Neuron (in vitro differentiated cells): ENCODE measurements at regions not wholly inside any gene's neighbourhood (a gene's known extent, or its start where the extent isn't known, plus 50 kb on each side); places are given as distances from the start of the nearest gene placed in this dataset.
"Not testable (repeated sequence)": the region's sequence is repeated elsewhere in the genome, so short reads cannot be mapped to it uniquely, and the experiment has no call there.

Experiments used
- H2AFZ ChIP-seq: one replicate; pipeline ENCODE4 v1.6.1; 2013; ENCODE audit warnings: low read depth, mild to moderate bottlenecking, inconsistent platforms, low read length, moderate library complexity
- H3K27me3 ChIP-seq: one replicate; pipeline ENCODE4 v1.6.1; 2013; ENCODE audit warnings: low read length; ENCODE audit not compliant: insufficient read depth
- H3K36me3 ChIP-seq: one replicate; pipeline ENCODE4 v1.6.1; 2013; ENCODE audit warnings: low read length; ENCODE audit not compliant: insufficient read depth
- H3K4me1 ChIP-seq: one replicate; pipeline ENCODE4 v1.6.1; 2013; ENCODE audit warnings: low read length; ENCODE audit not compliant: insufficient read depth
- H3K4me3 ChIP-seq: 2 replicates; pipeline ENCODE4 v1.5.1; 2013; ENCODE audit warnings: mild to moderate bottlenecking, low read length, moderate library complexity
- H3K9me3 ChIP-seq: one replicate; pipeline ENCODE4 v1.6.1; 2013; ENCODE audit warnings: low read length

GRCh38 chr14:84065811-84066210 lies 1464.1 kb upstream of the FLRT2 start:
- Histone ChIP-seq H2AFZ (no peak overlapping the region), H3K36me3 (no peaks in the 10 kb centered on the region), H3K4me1 (peaks cover 3% of the 10 kb centered on the region), H3K27me3 (no peaks in the 10 kb centered on the region), H3K4me3 (no peak overlapping the region), H3K9me3 (no peaks in the 10 kb centered on the region)

GRCh38 chr14:84068288-84068687 lies 1461.7 kb upstream of the FLRT2 start:
- Histone ChIP-seq H3K36me3 (no peaks in the 10 kb centered on the region), H3K4me1 (peaks cover 3% of the 10 kb centered on the region), H3K27me3 (no peaks in the 10 kb centered on the region), H2AFZ (no peak overlapping the region), H3K9me3 (no peaks in the 10 kb centered on the region), H3K4me3 (no peak overlapping the region)

- Histone ChIP-seq H3K9me3 (no peaks in the 10 kb centered on the region), H3K36me3 (no peaks in the 10 kb centered on the region), H2AFZ (no peak overlapping the region), H3K4me3 (no peak overlapping the region), H3K27me3 (no peaks in the 10 kb centered on the region), H3K4me1 (no peaks in the 10 kb centered on the region)
Observed at GRCh38 chr14:84071061-84071460, 1458.9 kb upstream of the FLRT2 start.

GRCh38 chr14:84074626-84075025 lies 1455.3 kb upstream of the FLRT2 start:
- no peaks in the 10 kb centered on the region for H3K9me3 ChIP-seq
- no peaks in the 10 kb centered on the region for H3K36me3 ChIP-seq
- no peaks in the 10 kb centered on the region for H3K4me1 ChIP-seq
- H2AFZ ChIP-seq: no peak overlapping the region
- no peaks in the 10 kb centered on the region for H3K27me3 ChIP-seq
- no peak overlapping the region for H3K4me3 ChIP-seq

GRCh38 chr14:84080944-84081343 lies 1449.0 kb upstream of the FLRT2 start:
- H3K9me3 ChIP-seq: no peaks in the 10 kb centered on the region
- H2AFZ ChIP-seq: no peak overlapping the region
- no peaks in the 10 kb centered on the region for H3K4me1 ChIP-seq
- H3K27me3 ChIP-seq: no peaks in the 10 kb centered on the region
- no peaks in the 10 kb centered on the region for H3K36me3 ChIP-seq
- H3K4me3 ChIP-seq: no peak overlapping the region

GRCh38 chr14:84084056-84084630 lies 1445.8 kb upstream of the FLRT2 start:
- Histone ChIP-seq H3K36me3 (no peaks in the 10 kb centered on the region), H3K4me3 (no peak overlapping the region), H3K9me3 (no peaks in the 10 kb centered on the region), H2AFZ (no peak overlapping the region), H3K4me1 (no peaks in the 10 kb centered on the region), H3K27me3 (no peaks in the 10 kb centered on the region)

GRCh38 chr14:84085493-84085892 lies 1444.5 kb upstream of the FLRT2 start:
- Histone ChIP-seq H3K4me3 (no peak overlapping the region), H3K27me3 (no peaks in the 10 kb centered on the region), H2AFZ (no peak overlapping the region), H3K4me1 (no peaks in the 10 kb centered on the region), H3K36me3 (no peaks in the 10 kb centered on the region), H3K9me3 (no peaks in the 10 kb centered on the region)

- H3K36me3 ChIP-seq: no peaks in the 10 kb centered on the region
- H3K4me3 ChIP-seq: no peak overlapping the region
- no peaks in the 10 kb centered on the region for H3K9me3 ChIP-seq
- no peak overlapping the region for H2AFZ ChIP-seq
- H3K4me1 ChIP-seq: no peaks in the 10 kb centered on the region
- no peaks in the 10 kb centered on the region for H3K27me3 ChIP-seq
Observed at GRCh38 chr14:84086714-84087113, 1443.2 kb upstream of the FLRT2 start.

- Histone ChIP-seq H2AFZ (no peak overlapping the region), H3K4me1 (no peaks in the 10 kb centered on the region), H3K9me3 (no peaks in the 10 kb centered on the region), H3K36me3 (no peaks in the 10 kb centered on the region), H3K27me3 (no peaks in the 10 kb centered on the region), H3K4me3 (no peak overlapping the region)
Observed at GRCh38 chr14:84087986-84088531, 1441.9 kb upstream of the FLRT2 start.

- Histone ChIP-seq H3K9me3 (no peaks in the 10 kb centered on the region), H2AFZ (no peak overlapping the region), H3K36me3 (no peaks in the 10 kb centered on the region), H3K4me3 (no peak overlapping the region), H3K27me3 (no peaks in the 10 kb centered on the region), H3K4me1 (no peaks in the 10 kb centered on the region)
Observed at GRCh38 chr14:84090837-84091236, 1439.1 kb upstream of the FLRT2 start.

- Histone ChIP-seq H3K36me3 (no peaks in the 10 kb centered on the region), H2AFZ (no peak overlapping the region), H3K9me3 (no peaks in the 10 kb centered on the region), H3K4me3 (no peak overlapping the region), H3K27me3 (no peaks in the 10 kb centered on the region), H3K4me1 (no peaks in the 10 kb centered on the region)
Observed at GRCh38 chr14:84095681-84096080, 1434.3 kb upstream of the FLRT2 start.

GRCh38 chr14:84098261-84098660 lies 1431.7 kb upstream of the FLRT2 start:
- Histone ChIP-seq H3K36me3 (no peaks in the 10 kb centered on the region), H2AFZ (no peak overlapping the region), H3K27me3 (no peaks in the 10 kb centered on the region), H3K9me3 (no peaks in the 10 kb centered on the region), H3K4me1 (no peaks in the 10 kb centered on the region), H3K4me3 (no peak overlapping the region)

- H3K4me1 ChIP-seq, H3K4me3 ChIP-seq, H2AFZ ChIP-seq, H3K27me3 ChIP-seq, H3K36me3 ChIP-seq, H3K9me3 ChIP-seq: not testable (repeated sequence)
Observed at GRCh38 chr14:84099560-84099959, 1430.4 kb upstream of the FLRT2 start.

- H3K4me1 ChIP-seq: no peaks in the 10 kb centered on the region
- no peaks in the 10 kb centered on the region for H3K9me3 ChIP-seq
- H3K36me3 ChIP-seq: no peaks in the 10 kb centered on the region
- no peak overlapping the region for H2AFZ ChIP-seq
- no peak overlapping the region for H3K4me3 ChIP-seq
- no peaks in the 10 kb centered on the region for H3K27me3 ChIP-seq
Observed at GRCh38 chr14:84107835-84108343, 1422.1 kb upstream of the FLRT2 start.
